MG63 (cell line): ENCODE measurements at regions not wholly inside any gene's neighbourhood (a gene's known extent, or its start where the extent isn't known, plus 50 kb on each side); places are given as distances from the start of the nearest gene placed in this dataset.

Source experiments
- DNase-seq: peaks from one replicate; pipeline ENCODE4 v3.0.0-alpha.2; 2020
- H3K27me3 ChIP-seq: fragments of 250-450 bp; sonication (Bioruptor Pico); 2 replicates; pipeline ENCODE4 v1.5.1; 2020; ENCODE audit warnings: mild to moderate bottlenecking, moderate library complexity
- H3K36me3 ChIP-seq: fragments of 250-450 bp; sonication (Bioruptor Pico); 2 replicates; pipeline ENCODE4 v1.5.1; 2020; ENCODE audit warnings: mild to moderate bottlenecking, moderate library complexity
- H3K4me3 ChIP-seq: fragments of 250-450 bp; sonication (Bioruptor Pico); 2 replicates; pipeline ENCODE4 v1.5.1; 2020; ENCODE audit warnings: mild to moderate bottlenecking, moderate library complexity
- H3K9me3 ChIP-seq: fragments of 250-450 bp; sonication (Bioruptor Pico); 2 replicates; pipeline ENCODE4 v1.5.1; 2020; ENCODE audit warnings: mild to moderate bottlenecking, moderate library complexity

DNA sequence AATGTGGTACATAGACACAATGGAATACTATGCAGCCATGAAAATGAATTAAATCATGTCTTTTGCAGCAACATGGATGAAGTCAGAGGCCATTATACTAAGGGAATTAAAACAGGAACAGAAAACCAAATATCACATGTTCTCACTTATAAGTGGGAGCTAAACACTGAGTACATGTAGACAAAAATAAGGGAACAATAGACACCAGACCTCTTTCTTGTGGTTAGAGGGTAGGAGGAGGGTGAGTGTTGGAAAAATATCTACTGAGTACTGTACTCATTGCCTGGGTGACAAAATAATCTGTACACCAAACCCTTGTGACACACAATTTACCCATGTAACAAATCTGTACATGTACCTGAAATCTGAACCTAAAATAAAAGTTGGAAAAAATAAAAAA, 59.1 kb upstream of the ANO5 start:
- Histone ChIP-seq H3K36me3 (no peaks in the 10 kb centered on the region), H3K27me3 (no peaks in the 10 kb centered on the region), H3K4me3 (no peak overlapping the region), H3K9me3 (no peaks in the 10 kb centered on the region)
- no peak for DNase-seq

DNA sequence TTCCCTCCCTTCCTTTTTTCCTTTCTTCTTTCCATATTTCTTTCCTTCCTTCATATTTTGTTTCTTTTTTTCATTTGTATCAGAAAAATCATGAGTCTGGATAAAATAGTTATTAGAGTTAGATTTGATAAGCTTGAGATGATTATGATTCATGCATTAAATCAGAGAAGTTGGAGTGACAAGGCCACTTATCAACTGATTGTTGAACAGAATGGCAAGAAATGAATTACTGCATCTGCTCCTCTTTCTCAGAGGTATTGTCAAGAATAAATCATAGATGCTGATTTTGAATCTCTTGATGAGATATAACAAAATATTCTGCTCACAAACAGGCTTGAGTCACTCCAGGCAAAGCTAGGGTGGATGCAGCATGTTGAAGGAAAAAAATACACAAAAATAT, 54.6 kb upstream of the ANO5 start:
- DNase-seq = no peak
- Histone ChIP-seq H3K4me3 (no peak overlapping the region), H3K27me3 (no peaks in the 10 kb centered on the region), H3K9me3 (no peaks in the 10 kb centered on the region), H3K36me3 (no peaks in the 10 kb centered on the region)
